ENCODE measurements at regions not wholly inside any gene's neighbourhood (a gene's known extent, or its start where the extent isn't known, plus 50 kb on each side); places are given as distances from the start of the nearest gene placed in this dataset.

DNA sequence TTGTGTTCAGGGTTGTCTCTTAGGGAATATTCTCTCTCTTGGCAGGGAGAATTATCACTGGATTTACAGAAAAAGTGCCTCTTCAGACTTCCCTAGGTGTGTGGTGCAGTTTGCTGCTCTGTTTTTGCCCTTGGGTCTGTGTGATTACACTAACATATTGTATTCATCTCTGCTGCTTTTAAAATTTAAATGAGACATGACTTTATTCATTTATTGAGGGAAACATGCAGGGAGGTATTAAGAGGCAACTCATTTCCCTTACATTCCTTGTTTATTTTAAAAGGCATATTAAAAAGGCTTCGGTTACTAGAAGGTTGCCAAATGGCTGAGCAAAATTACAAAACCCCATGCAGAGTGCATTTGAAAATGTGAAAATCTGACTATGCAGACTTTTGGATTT lies 135.1 kb upstream of the GEMIN8 start:
- peaks cover 0 to 5% of the 10 kb centered on the region in 2 donors for H3K9me3 Mint-ChIP-seq
- H3K36me3 ChIP-seq (ENCODE audit: control insufficient read depth, insufficient read depth, low read length): no peaks in the 10 kb centered on the region
- H3K9me3 ChIP-seq (ENCODE audit: control insufficient read depth, insufficient read depth, low read length): no peaks in the 10 kb centered on the region
- no peak overlapping the region for H3K4me3 ChIP-seq (ENCODE audit: low read length)
- no peak overlapping the region for H3K27ac Mint-ChIP-seq
- H3K4me3 Mint-ChIP-seq: no peak overlapping the region
- H3K4me1 Mint-ChIP-seq: no peaks in the 10 kb centered on the region
- DNase-seq: no peak
- no peak overlapping the region for H3K27ac ChIP-seq (ENCODE audit: low read length)
- no peaks in the 10 kb centered on the region for H3K27me3 ChIP-seq (ENCODE audit: control insufficient read depth, insufficient read depth, low read length)
- peaks cover 12% of the 10 kb centered on the region for H3K36me3 Mint-ChIP-seq
- no CpG with 5 or more reads among the region's 1 CpG for WGBS (ENCODE audit: insufficient coverage)
- H3K27me3 Mint-ChIP-seq (ENCODE audit: low read depth in 2 of 2): no peaks in the 10 kb centered on the region
- TF ChIP-seq, protein P1, sequence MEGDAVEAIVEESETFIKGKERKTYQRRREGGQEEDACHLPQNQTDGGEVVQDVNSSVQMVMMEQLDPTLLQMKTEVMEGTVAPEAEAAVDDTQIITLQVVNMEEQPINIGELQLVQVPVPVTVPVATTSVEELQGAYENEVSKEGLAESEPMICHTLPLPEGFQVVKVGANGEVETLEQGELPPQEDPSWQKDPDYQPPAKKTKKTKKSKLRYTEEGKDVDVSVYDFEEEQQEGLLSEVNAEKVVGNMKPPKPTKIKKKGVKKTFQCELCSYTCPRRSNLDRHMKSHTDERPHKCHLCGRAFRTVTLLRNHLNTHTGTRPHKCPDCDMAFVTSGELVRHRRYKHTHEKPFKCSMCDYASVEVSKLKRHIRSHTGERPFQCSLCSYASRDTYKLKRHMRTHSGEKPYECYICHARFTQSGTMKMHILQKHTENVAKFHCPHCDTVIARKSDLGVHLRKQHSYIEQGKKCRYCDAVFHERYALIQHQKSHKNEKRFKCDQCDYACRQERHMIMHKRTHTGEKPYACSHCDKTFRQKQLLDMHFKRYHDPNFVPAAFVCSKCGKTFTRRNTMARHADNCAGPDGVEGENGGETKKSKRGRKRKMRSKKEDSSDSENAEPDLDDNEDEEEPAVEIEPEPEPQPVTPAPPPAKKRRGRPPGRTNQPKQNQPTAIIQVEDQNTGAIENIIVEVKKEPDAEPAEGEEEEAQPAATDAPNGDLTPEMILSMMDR (IDR thresholded peaks at IDR 0.05): no peak
- intact Hi-C loops (cut with micrococcal nuclease): no loop called here
- ATAC-seq: no peak
- H3K4me1 ChIP-seq (ENCODE audit: control insufficient read depth, insufficient read depth, low read length): no peaks in the 10 kb centered on the region

DNA sequence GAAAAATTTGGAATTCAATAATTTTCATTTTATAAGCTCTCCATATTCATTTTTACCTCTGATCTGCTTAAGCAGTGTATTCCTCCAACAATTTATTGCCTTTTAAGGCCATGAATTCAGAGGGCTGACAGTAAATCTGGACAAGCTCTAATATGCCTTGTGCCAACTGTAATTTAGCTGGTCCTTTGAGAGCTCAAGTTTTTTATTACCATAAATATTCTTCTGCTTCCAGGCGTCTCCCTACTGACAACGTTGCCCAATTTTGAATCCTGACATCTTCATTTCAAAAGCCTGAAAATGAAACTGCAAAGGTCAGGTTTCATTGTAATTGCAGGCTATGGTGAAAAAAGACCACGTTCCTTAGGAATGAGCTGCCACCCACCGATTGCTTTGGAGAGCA lies 95.8 kb upstream of the GEMIN8 start:
- ATAC-seq (no peak), DNase-seq (no peak)
- no peak overlapping the region for H3K27ac Mint-ChIP-seq
- peaks cover 0 to 5% of the 10 kb centered on the region in 2 donors for H3K27me3 Mint-ChIP-seq (ENCODE audit: low read depth in 2 of 2)
- Histone ChIP-seq H3K27me3 (ENCODE audit: control insufficient read depth, insufficient read depth, low read length) (no peaks in the 10 kb centered on the region), H3K4me1 (ENCODE audit: control insufficient read depth, insufficient read depth, low read length) (no peaks in the 10 kb centered on the region), H3K9me3 (ENCODE audit: control insufficient read depth, insufficient read depth, low read length) (no peaks in the 10 kb centered on the region), H3K27ac (ENCODE audit: low read length) (no peak overlapping the region), H3K4me3 (ENCODE audit: low read length) (no peak overlapping the region), H3K36me3 (ENCODE audit: control insufficient read depth, insufficient read depth, low read length) (no peaks in the 10 kb centered on the region)
- TF ChIP-seq, protein P1 (IDR thresholded peaks at IDR 0.05): no peak
- 83% methylated on average over 4 of the region's 4 CpGs for WGBS (ENCODE audit: insufficient coverage)
- no peaks in the 10 kb centered on the region for H3K9me3 Mint-ChIP-seq
- H3K4me1 Mint-ChIP-seq: no peaks in the 10 kb centered on the region
- intact Hi-C loops (cut with micrococcal nuclease): no loop called here
- H3K36me3 Mint-ChIP-seq: no peaks in the 10 kb centered on the region
- no peak overlapping the region for H3K4me3 Mint-ChIP-seq

DNA sequence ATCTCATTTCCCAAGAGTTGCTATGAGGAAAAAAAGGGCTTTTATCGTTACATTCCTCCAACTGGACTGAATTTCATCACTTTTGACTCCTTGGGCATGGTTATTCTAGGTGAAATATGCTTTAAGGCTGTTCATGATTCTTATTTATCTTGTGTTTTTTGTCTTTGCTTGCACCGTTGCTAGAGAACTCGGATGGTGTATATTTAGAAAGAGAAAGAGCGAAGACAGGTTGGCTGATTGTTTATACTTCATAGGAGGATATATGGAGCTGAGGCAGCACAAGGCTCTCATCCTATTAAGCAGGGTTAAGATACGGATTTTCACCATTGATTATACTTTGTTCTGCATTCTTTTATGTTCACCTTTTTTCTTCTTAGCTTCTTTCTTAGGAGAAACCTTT lies 94.9 kb upstream of the GEMIN8 start:
- H3K9me3 Mint-ChIP-seq: no peaks in the 10 kb centered on the region
- DNase-seq (no peak), ATAC-seq (no peak)
- H3K4me3 Mint-ChIP-seq: no peak overlapping the region
- H3K36me3 Mint-ChIP-seq: no peaks in the 10 kb centered on the region
- Histone ChIP-seq H3K27me3 (ENCODE audit: control insufficient read depth, insufficient read depth, low read length) (no peaks in the 10 kb centered on the region), H3K9me3 (ENCODE audit: control insufficient read depth, insufficient read depth, low read length) (no peaks in the 10 kb centered on the region), H3K4me3 (ENCODE audit: low read length) (no peak overlapping the region), H3K36me3 (ENCODE audit: control insufficient read depth, insufficient read depth, low read length) (no peaks in the 10 kb centered on the region), H3K27ac (ENCODE audit: low read length) (no peak overlapping the region), H3K4me1 (ENCODE audit: control insufficient read depth, insufficient read depth, low read length) (no peaks in the 10 kb centered on the region)
- no peaks in the 10 kb centered on the region for H3K4me1 Mint-ChIP-seq
- 80% methylated on average over 3 of the region's 5 CpGs for WGBS (ENCODE audit: insufficient coverage)
- TF ChIP-seq, protein P1 (IDR thresholded peaks at IDR 0.05): no peak
- no peak overlapping the region for H3K27ac Mint-ChIP-seq
- H3K27me3 Mint-ChIP-seq (ENCODE audit: low read depth in 2 of 2): peaks cover 5 to 9% of the 10 kb centered on the region in 2 donors
- intact Hi-C loops (cut with micrococcal nuclease): no loop called here

DNA sequence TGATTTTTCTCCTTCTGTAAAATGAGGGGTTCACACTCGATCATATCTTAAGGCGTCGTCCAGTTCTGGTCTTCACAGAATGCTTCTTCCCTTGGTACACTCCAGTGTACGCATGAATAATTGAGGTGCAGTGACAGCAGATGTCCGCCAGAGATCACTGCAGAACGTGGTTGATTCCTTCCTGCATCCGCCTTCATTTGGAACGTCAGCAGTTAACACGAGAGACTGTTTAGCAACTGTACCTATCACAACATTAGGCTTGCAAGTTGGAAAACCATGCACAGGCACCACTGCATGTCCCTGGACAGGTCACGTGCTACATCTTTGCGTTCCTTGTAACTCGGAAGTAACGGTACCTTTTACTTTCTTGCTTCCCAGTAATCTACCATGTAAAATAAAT lies 66.0 kb upstream of the GEMIN8 start:
- TF ChIP-seq, protein P1 (IDR thresholded peaks at IDR 0.05): no peak
- no peak overlapping the region for H3K27ac ChIP-seq (ENCODE audit: low read length)
- no peaks in the 10 kb centered on the region for H3K36me3 ChIP-seq (ENCODE audit: control insufficient read depth, insufficient read depth, low read length)
- H3K4me3 ChIP-seq (ENCODE audit: low read length): no peak overlapping the region
- DNase-seq (peak in 1 of 2 donors; percentile 65), ATAC-seq (peak; percentile 55 to 73 (median 57))
- no peaks in the 10 kb centered on the region for H3K27me3 ChIP-seq (ENCODE audit: control insufficient read depth, insufficient read depth, low read length)
- peak overlapping the region; percentile 17 for H3K4me3 Mint-ChIP-seq
- WGBS (ENCODE audit: insufficient coverage): 18% methylated on average over 11 of the region's 13 CpGs
- no peaks in the 10 kb centered on the region for H3K4me1 Mint-ChIP-seq
- peaks cover 0 to 18% of the 10 kb centered on the region in 2 donors for H3K27me3 Mint-ChIP-seq (ENCODE audit: low read depth in 2 of 2)
- no peaks in the 10 kb centered on the region for H3K9me3 ChIP-seq (ENCODE audit: control insufficient read depth, insufficient read depth, low read length)
- intact Hi-C loops (cut with micrococcal nuclease): loop anchor here (2.0 to 10.0 kb wide), 2 partner anchors 429 to 1047 kb away; partner anchors contain the start of gene GLRA2
- no peaks in the 10 kb centered on the region for H3K9me3 Mint-ChIP-seq
- peaks cover 2% of the 10 kb centered on the region for H3K4me1 ChIP-seq (ENCODE audit: control insufficient read depth, insufficient read depth, low read length)
- no peak overlapping the region for H3K27ac Mint-ChIP-seq
- H3K36me3 Mint-ChIP-seq: no peaks in the 10 kb centered on the region

All from natural killer cell (primary cell).